ENCODE measurements at regions not wholly inside any gene's neighbourhood (a gene's known extent, or its start where the extent isn't known, plus 50 kb on each side); places are given as distances from the start of the nearest gene placed in this dataset.

DNA sequence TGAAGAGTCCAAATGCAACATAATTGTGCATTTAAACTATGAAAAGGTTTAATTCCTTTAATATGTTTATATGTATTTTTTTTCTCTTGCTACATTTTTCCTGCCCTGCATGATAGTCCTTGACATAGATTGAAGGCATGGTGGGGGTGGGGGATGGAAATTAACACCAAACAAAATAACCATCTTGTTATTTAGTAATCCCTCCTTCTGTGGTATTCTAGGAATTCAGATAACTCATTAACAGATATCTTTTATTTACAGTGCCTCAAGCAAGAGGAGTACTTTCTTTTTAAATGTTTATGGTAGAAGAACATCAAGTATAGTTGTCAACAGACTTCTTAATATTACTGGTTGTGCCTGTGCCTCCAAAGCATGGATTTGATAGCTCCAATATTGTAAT lies 337.6 kb upstream of the SEMA3A start:
- no peak overlapping the region for H3K4me3 ChIP-seq (ENCODE audit: low read depth, low read length)
- TF ChIP-seq, protein P1, sequence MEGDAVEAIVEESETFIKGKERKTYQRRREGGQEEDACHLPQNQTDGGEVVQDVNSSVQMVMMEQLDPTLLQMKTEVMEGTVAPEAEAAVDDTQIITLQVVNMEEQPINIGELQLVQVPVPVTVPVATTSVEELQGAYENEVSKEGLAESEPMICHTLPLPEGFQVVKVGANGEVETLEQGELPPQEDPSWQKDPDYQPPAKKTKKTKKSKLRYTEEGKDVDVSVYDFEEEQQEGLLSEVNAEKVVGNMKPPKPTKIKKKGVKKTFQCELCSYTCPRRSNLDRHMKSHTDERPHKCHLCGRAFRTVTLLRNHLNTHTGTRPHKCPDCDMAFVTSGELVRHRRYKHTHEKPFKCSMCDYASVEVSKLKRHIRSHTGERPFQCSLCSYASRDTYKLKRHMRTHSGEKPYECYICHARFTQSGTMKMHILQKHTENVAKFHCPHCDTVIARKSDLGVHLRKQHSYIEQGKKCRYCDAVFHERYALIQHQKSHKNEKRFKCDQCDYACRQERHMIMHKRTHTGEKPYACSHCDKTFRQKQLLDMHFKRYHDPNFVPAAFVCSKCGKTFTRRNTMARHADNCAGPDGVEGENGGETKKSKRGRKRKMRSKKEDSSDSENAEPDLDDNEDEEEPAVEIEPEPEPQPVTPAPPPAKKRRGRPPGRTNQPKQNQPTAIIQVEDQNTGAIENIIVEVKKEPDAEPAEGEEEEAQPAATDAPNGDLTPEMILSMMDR (IDR thresholded peaks at IDR 0.05; ENCODE audit: insufficient read depth, low read length, severe bottlenecking) = no peak
- DNase-seq (ENCODE audit: low read depth) (no peak), FAIRE-seq (no peak)
- no peaks in the 10 kb centered on the region for H3K27me3 ChIP-seq (ENCODE audit: control insufficient read depth, insufficient read depth, low read length)
- H3K36me3 ChIP-seq (ENCODE audit: control insufficient read depth, insufficient read depth, low read length) = no peaks in the 10 kb centered on the region

DNA sequence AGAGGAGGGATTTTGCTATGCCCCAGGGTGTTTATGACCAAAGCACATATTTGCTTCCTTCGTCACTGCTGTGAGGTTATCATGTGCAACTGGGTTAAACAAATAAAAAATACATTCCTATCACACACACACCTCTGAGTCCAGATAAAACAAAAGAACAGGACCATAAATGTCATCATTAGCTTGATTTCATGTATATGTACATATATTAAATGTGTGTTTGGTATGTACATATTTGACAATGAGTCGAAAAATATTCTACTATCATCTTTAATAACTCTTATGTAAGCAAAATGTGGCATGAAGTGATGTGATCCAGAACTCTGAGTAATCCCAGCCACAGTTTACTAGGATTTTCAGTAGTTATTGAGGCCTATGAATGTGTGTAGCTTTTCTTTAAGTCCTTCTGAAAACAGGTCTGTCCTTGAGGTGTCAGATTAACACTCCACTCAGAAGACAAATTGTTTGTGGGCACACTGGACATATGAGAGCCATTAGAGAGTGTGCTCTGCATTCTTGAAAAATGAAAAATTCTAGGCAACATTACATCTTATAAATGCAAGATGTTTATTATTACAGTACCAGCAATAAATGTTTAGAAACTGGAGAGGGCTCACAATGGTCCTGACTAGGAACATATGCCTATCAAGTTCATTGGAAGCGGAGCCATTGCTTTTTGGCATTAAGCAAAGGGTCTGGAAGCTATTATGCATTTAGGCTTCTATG lies 335.1 kb upstream of the SEMA3A start:
- no peaks in the 10 kb centered on the region for H3K27me3 ChIP-seq (ENCODE audit: control insufficient read depth, insufficient read depth, low read length)
- peak; percentile 97 for DNase-seq (ENCODE audit: low read depth)
- TF ChIP-seq, protein P1 (IDR thresholded peaks at IDR 0.05; ENCODE audit: insufficient read depth, low read length, severe bottlenecking) = no peak
- no peak overlapping the region for H3K4me3 ChIP-seq (ENCODE audit: low read depth, low read length)
- FAIRE-seq = no peak
- no peaks in the 10 kb centered on the region for H3K36me3 ChIP-seq (ENCODE audit: control insufficient read depth, insufficient read depth, low read length)

DNA sequence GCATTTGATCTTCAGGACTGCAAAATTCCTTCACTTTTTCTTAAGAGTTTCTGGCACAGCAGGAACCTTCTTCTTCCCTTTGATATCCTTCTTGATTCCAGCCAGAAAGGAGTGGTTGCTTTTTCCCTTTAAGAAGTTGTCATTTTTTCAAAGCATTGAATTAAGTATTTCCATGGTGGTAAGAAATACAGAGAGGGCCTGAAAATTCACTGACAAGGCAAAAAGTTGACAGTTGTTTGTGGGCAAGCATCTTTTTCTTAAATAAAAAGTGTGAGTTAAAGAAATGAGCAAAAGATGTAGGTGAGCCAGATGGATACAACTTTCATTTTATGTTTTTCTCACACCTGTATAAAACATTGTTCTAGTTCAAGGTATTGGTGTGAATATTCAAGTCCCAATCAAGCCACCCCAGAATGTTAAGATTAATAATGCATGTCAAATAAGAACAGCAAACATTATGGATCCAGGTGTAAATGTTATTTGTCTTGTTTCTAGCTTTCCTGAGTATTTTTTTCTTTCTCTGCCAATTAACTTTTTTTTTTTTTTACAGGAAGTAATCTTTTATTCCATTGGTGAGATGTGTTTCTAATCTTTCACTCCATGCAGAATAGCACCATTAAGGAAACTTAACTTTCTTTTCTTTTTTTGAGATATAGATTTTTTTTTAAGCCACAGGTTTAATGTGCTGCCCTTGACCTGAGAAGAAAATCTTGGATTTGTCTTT lies 334.3 kb upstream of the SEMA3A start:
- FAIRE-seq = no peak

DNA sequence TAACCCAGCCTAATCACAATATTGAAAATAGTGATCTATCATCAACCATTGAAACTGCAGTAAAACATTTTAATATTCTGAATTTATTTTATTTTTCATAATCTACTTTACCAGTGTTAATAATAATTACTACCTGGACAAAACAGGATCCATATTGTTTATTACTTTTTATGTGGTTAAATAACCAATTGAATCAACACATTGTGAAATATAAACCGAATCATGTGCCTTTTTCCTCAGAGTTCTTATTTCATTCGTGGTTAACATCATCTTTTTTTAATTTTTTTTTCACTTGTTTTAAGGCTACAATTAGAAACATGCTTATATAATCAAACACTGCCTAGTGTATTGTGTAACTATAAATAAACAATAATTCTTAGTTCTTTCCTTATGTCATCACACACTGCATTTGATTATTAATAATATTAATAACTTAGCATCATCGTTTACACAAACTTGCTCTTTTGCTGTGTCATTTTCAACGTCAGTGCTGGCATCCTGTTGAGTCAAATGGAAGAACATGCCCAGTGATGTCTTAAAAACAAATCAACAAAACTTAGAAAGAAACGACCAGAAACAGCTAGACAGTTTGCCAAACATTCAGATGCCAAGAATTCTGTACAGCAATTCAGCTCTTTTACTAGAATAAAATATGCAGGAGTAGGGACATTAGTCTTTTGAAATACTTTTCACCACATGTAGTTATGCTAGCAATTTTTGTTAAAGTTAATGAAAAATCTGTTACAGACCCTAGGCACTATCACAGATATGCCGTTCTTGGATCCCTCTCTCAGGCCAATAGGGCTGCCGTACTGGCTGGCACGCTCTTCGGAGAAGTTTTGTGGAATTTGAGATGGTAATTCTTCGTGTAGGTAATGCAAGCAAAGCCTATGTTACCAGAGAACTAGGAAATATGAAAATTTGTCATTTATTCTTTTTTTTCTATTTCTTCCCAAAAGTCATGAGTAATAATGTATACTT lies 330.4 kb upstream of the SEMA3A start:
- Histone ChIP-seq H3K27me3 (ENCODE audit: control insufficient read depth, insufficient read depth, low read length) (no peaks in the 10 kb centered on the region), H3K36me3 (ENCODE audit: control insufficient read depth, insufficient read depth, low read length) (no peaks in the 10 kb centered on the region), H3K4me3 (ENCODE audit: low read depth, low read length) (no peak overlapping the region)
- DNase-seq (ENCODE audit: low read depth) (peak; percentile 93), FAIRE-seq (no peak)
- TF ChIP-seq, protein P1 (IDR thresholded peaks at IDR 0.05; ENCODE audit: insufficient read depth, low read length, severe bottlenecking) = no peak

More for the DNA sequence above, 334.3 kb upstream of the SEMA3A start:
- Histone ChIP-seq H3K27me3 (ENCODE audit: control insufficient read depth, insufficient read depth, low read length) (no peaks in the 10 kb centered on the region), H3K36me3 (ENCODE audit: control insufficient read depth, insufficient read depth, low read length) (no peaks in the 10 kb centered on the region), H3K4me3 (ENCODE audit: low read depth, low read length) (no peak overlapping the region)
- no peak for DNase-seq (ENCODE audit: low read depth)
- TF ChIP-seq, protein P1 (IDR thresholded peaks at IDR 0.05; ENCODE audit: insufficient read depth, low read length, severe bottlenecking) = no peak

DNA sequence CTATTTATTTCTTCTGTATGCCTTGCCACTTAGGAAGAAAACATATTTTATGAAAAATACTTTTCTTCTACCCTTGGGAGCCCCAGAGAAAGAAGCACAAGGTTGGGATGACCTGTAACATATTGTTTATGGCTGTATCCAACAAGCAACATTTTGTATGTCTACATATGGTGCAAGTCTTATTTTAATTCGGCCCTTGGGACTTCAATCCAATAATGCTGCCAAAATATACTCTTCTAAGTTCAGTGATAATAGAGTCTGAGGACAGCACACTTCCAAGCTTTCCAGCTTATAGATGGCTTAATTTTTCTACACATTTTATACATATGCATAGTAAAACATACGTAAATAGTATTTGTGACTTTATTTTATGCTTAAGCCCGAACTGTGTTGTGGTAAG lies 318.5 kb upstream of the SEMA3A start:
- no peak for FAIRE-seq
- no peak overlapping the region for H3K4me3 ChIP-seq (ENCODE audit: low read depth, low read length)
- TF ChIP-seq, protein P1 (IDR thresholded peaks at IDR 0.05; ENCODE audit: insufficient read depth, low read length, severe bottlenecking) = no peak

More for the DNA sequence above, 318.5 kb upstream of the SEMA3A start:
- H3K36me3 ChIP-seq (ENCODE audit: control insufficient read depth, insufficient read depth, low read length) = no peaks in the 10 kb centered on the region
- H3K27me3 ChIP-seq (ENCODE audit: control insufficient read depth, insufficient read depth, low read length) = no peaks in the 10 kb centered on the region
- DNase-seq (ENCODE audit: low read depth) = no peak

Data from bronchial epithelial cell (primary cell).